ENCODE measurements at regions not wholly inside any gene's neighbourhood (a gene's known extent, or its start where the extent isn't known, plus 50 kb on each side); places are given as distances from the start of the nearest gene placed in this dataset.

GRCh38 chr4:141899541-141899940 lies 263.2 kb downstream of the IL15 start:
- no peak overlapping the region for H3K4me2 ChIP-seq (ENCODE audit: low read length)
- no peak overlapping the region for H3K4me3 ChIP-seq (replicated peaks in 1 of 2; ENCODE audit: low read depth in 1 of 2, low read length in 2 of 2)
- TF ChIP-seq CTCF (IDR thresholded peaks at IDR 0.05 in 2 of 3, conservative IDR thresholded peaks at IDR 0.05 in 1 of 3; ENCODE audit: borderline replicate concordance in 1 of 3, insufficient read depth in 1 of 3, low read depth in 2 of 3, low read length in 2 of 3) (no peak), TCF7L2 (IDR thresholded peaks at IDR 0.05; ENCODE audit: borderline replicate concordance, extremely low read depth, insufficient read depth, insufficient read length) (no peak), EZH2 (IDR thresholded peaks at IDR 0.05) (no peak), ZBTB33 (IDR thresholded peaks at IDR 0.05; ENCODE audit: extremely low read depth, insufficient replicate concordance, low read length) (no peak), SRF (IDR thresholded peaks at IDR 0.05; ENCODE audit: low read depth) (no peak), ATF3 (IDR thresholded peaks at IDR 0.05) (no peak), MAX (IDR thresholded peaks at IDR 0.05) (no peak), ELF1 (IDR thresholded peaks at IDR 0.05; ENCODE audit: borderline replicate concordance, low read depth) (no peak), REST (IDR thresholded peaks at IDR 0.05; ENCODE audit: low read depth) (no peak), ZNF274 (IDR thresholded peaks at IDR 0.05; ENCODE audit: low read depth, low read length) (no peak), FOSL1 (IDR thresholded peaks at IDR 0.05; ENCODE audit: low read depth) (no peak), YY1 (IDR thresholded peaks at IDR 0.05; ENCODE audit: extremely low read depth, insufficient replicate concordance, low read depth, low read length) (no peak), CEBPB (IDR thresholded peaks at IDR 0.05; ENCODE audit: low read depth) (no peak), POLR2AphosphoS5 (IDR thresholded peaks at IDR 0.05; ENCODE audit: low read depth, low read length) (no peak), EGR1 (IDR thresholded peaks at IDR 0.05; ENCODE audit: low read depth) (no peak), SP1 (IDR thresholded peaks at IDR 0.05; ENCODE audit: low read depth) (no peak), SIN3A (IDR thresholded peaks at IDR 0.05; ENCODE audit: low read depth) (no peak), ZFX (IDR thresholded peaks at IDR 0.05) (no peak), CBX3 (IDR thresholded peaks at IDR 0.05; ENCODE audit: low read depth) (no peak), RAD21 (IDR thresholded peaks at IDR 0.05; ENCODE audit: low read depth) (no peak)
- no peak overlapping the region for H3K9ac ChIP-seq (ENCODE audit: low read length)
- no peaks in the 10 kb centered on the region for H3K9me2 ChIP-seq (ENCODE audit: insufficient read depth)
- H3K9me3 ChIP-seq (ENCODE audit: control insufficient read depth in 1 of 2, insufficient read depth in 1 of 2, low read depth in 1 of 2, low read length in 2 of 2) = no peaks in the 10 kb centered on the region
- intact Hi-C loops (cut with micrococcal nuclease) = no loop called here
- no TSS peak for BruUV-seq (replicated peaks)
- H4K20me1 ChIP-seq (ENCODE audit: insufficient read depth) = no peaks in the 10 kb centered on the region
- no peak for ATAC-seq
- ChIA-PET POLR2A (no interaction called here), RAD21 (ENCODE audit: low non-redundant PET in 1 of 2, low total read pairs in 2 of 2, uncharacterized antibody in 2 of 2, unreplicated experiment in 2 of 2) (no interaction called here), CTCF (no interaction called here)
- no peak overlapping the region for H2AFZ ChIP-seq (ENCODE audit: low read depth, low read length, poor library complexity, severe bottlenecking)
- no peak overlapping the region for H3K27ac ChIP-seq (ENCODE audit: low read depth, low read length)
- no peaks in the 10 kb centered on the region for H3K79me2 ChIP-seq (ENCODE audit: insufficient read depth, low read length)
- H3K36me3 ChIP-seq (ENCODE audit: control insufficient read depth in 1 of 2, insufficient read depth in 2 of 2, low read length in 2 of 2) = no peaks in the 10 kb centered on the region
- no peaks in the 10 kb centered on the region for H3K27me3 ChIP-seq (ENCODE audit: insufficient read depth, low read length)
- no peaks in the 10 kb centered on the region for H3K4me1 ChIP-seq (ENCODE audit: control insufficient read depth in 1 of 2, insufficient read depth in 2 of 2, low read length in 2 of 2)
- DNase-seq (ENCODE audit: low read depth, low spot score) = no peak
